ENCODE measurements at regions not wholly inside any gene's neighbourhood (a gene's known extent, or its start where the extent isn't known, plus 50 kb on each side); places are given as distances from the start of the nearest gene placed in this dataset.
A peak's percentile ranks its signal among the peaks of the same experiment; 100 is the strongest.
"Not testable (repeated sequence)": the region's sequence is repeated elsewhere in the genome, so short reads cannot be mapped to it uniquely, and the experiment has no call there.

DNA sequence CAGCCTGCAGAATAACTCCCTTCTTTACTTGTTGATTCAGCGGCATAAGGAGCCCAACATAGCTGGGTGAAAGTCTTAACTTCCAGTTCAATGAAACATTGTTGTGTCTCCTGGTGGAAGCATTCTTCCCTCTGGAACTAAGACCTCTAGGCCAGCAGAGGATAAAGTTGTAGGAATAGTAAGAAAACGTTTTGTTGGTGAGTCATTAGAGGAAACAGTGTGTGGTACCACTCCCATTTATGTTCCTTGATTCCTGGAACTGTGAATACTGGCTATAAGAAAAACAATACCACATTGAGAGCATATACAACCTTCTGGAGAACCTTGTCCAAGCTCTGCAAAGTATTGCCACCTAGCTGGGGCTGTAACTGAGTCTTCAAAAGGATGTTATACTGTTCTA, 737.4 kb upstream of the ZP4 start:
- no peak for DNase-seq

DNA sequence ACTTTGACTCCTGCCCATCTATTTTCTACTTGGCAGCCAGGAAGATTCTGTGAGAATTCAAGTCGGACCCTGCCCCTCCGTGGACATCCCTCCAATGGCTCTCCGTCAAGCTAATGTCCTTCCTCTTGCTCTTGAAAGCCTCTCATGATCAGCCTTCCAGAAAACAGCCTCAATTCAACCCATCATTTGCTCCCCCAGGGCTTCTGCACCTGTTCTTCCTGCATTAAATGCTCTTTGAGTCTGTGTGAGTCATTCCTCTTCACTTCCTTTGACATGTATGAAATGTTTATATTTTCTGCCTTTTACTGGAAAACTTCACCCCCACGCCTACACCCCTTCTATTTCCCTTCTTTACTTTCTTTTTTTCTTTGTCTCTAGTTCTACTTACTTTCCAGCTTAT, 734.1 kb upstream of the ZP4 start:
- DNase-seq: no peak

DNA sequence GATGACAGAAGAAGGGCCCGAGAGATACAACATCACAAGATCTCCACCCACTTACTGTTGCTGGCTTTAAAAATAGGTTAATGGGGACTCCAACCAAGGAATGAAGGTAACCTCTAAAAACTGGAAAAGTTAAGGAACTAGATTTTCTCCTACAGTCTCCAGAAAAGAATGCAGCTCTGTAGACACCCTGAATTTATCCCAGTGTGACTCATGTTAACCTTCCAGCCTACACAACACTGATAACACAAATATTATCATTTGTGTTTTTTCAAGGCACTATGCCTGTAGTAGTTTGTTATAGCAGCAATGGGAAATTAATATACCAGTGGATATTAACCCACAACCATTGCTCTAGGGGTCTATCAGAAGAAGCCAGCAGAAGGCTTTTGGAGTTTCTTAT, 730.7 kb upstream of the ZP4 start:
- no peak for DNase-seq

GRCh38 chr1:238619652-238620051, 728.9 kb upstream of the ZP4 start:
- no peak for DNase-seq

GRCh38 chr1:238611406-238611805, 720.7 kb upstream of the ZP4 start:
- DNase-seq: no peak

DNA sequence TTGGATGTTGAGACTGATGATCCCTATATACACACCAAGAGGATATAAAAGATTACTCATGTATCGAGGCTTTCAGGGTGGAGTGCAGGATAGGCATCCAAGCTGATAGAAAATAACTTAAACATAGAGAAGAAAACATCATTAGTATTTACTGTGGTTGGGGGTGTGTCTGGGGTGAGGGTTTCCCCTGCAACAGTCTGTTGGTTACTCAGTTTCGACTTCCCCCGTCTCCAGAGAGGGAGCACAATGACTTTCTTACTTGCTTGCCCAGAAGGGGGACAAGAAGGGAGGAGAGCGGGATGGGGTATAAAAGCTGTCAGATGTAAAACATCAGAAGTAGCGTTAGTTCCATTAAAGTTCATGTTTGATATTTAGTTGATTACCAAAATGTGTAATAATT, 717.4 kb upstream of the ZP4 start:
- no peak for DNase-seq

GRCh38 chr1:238606896-238607295, 716.2 kb upstream of the ZP4 start:
- DNase-seq: peak; percentile 2

GRCh38 chr1:238606457-238606856, 715.7 kb upstream of the ZP4 start:
- DNase-seq: no peak

DNA sequence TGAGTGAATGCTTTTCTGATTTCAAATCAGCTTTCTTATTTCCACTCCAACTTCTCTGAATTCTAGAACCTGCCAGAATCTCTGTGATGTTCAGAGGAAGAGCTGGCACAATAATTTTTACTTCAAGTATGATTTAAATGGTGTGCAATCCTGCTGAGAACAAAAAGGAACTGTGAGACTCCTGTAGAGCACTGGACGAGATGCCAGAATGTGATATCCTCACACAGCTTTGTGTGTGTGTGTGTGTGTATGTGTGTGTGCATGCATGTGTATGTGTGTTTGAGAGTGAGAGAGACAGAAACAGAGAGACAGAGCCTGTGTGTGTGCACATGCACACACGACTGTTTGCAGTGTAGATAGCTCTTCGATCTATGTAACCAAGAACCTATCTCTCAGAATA, 713.6 kb upstream of the ZP4 start:
- DNase-seq: no peak

DNA sequence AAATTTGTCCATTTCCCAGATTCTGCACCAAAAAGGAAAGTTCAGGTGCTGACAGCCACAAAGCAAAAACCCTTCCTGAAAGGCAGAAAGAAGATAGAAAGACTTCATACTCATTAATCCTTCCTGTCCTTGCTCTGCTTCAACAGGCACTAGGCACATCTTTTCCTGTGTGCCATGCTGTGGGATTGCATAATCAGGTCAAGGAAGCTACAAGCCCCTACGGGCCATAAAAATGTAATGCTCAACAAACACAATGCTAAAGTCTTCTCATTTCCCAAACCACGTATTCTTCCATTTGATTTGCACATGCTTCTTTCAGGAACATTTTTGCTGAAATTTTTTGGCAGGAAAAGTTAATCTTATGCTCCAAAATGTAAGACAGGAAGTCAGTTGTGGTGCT, 710.9 kb upstream of the ZP4 start:
- DNase-seq: not testable (repeated sequence)

DNA sequence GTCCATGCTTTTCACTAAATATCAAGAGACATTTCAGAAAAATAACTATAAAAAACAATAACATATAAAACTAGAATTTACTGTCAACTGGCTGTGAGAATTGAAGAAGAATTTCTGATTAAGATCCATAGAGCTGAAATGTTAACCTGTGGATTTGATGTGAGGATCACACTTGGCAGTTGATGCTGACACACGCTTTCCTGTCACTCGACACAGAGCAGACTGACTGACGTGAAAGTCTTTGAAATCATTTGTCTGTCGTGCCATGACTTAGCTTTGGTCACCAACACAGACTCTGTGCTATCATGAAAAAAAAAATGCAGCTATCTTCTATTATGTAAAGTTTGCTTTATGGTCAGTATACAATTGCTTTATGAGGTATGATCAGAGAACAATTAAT, 706.0 kb upstream of the ZP4 start:
- DNase-seq: no peak

DNA sequence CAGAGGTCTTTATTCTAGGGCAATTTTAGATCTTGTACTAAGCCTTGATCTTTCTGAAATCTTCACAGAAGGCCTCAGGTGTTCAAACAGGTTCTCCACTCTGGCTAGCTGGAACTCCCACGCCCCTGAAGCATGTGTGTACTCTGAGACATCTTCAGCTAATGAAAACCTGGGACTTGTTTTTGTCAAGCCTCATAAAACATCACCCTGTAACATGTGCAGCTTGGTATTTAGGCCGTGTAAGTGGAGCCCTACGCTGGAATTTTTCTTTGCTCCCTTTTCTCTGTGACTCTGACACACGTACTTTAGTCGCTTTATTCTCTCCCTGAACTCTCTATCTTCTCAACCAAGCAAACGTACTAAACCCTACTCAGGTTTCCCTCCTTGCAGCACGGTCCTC, 701.9 kb upstream of the ZP4 start:
- no peak for DNase-seq

DNA sequence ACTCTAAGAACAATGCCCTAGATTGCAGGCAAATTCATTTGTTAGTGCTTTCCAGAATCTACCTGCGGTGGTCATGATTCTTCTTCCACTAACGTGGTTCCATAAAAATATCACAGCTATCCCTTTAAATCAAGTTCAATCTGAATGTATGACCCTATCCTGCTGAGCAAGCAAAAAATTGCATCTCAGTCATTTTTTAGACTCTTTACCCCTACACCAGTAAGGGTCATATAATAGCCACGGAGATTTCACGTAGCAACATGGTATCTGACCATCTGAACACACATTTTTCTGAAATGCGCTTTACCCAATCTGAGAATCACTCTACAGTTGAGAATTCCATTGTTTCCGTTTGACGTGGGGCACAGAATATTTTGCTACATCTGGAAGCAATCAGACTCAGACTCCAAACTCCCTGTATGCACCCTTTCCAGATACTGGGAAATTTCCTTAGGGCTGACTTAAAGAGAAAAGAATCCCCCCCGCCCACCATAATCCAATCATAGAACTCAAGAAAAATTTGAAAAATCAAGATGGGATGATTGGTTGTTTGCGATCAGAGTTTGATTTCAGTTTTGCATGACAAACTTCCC, 699.2 kb upstream of the ZP4 start:
- no peak for DNase-seq

- no peak for DNase-seq
Observed at GRCh38 chr1:238582816-238583215, 692.1 kb upstream of the ZP4 start.

GRCh38 chr1:238581332-238581731, 690.6 kb upstream of the ZP4 start:
- DNase-seq: no peak

DNA sequence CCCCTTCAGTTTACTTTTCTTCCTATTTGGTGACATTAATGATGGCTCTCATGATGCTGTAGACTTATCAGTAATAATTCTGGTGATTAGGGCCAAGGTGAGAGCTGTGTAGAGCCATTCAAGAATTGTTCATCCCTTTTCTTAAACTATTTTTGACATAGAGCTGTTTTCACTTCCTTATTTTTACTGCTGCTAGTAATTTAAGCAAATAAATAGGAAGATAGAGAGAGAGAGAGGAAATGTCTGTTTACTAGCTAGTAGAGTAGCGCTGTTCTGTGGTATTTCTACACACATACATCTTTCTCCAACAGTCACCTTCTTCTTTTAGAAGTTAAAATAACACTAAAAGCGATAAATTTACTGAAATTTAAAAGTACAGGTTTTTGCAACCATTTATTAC, 678.0 kb upstream of the ZP4 start:
- DNase-seq: no peak

DNA sequence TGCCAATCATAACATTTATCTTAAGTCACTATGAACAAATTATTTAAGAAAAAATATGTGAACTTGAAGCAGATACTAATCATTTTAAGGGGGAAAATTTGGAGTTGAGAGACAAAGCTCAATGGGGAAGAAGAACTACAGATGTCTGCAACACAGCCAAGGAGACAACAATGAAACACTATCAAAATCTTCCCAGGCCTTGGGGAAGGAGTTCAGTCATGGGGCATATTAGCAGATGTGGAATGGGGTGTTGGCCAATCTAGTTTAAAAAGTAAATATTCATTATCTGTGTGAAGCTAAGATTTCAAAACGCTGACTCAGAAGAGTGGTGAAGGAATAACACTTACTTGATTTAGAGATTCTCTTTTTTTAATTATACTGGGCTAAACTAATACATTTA, 671.6 kb upstream of the ZP4 start:
- no peak for DNase-seq

DNA sequence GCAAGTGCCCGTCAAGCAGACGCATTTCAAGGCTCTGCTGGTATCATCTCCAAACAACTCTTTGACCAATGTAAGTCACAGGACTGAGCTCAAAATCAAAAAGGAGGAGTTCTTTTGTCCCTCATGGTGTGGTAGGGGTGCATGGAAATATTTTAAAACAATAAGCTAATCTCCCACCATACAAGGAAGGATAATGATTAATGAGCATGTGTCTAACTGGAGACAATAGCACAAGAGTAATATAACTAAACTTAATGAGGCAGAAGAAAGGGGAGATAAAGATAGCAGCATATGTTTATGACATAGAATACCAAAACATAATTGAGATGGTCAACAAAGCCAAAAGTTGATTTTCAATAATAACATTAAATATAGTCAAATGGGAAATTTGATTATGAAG, 668.0 kb upstream of the ZP4 start:
- no peak for DNase-seq

DNA sequence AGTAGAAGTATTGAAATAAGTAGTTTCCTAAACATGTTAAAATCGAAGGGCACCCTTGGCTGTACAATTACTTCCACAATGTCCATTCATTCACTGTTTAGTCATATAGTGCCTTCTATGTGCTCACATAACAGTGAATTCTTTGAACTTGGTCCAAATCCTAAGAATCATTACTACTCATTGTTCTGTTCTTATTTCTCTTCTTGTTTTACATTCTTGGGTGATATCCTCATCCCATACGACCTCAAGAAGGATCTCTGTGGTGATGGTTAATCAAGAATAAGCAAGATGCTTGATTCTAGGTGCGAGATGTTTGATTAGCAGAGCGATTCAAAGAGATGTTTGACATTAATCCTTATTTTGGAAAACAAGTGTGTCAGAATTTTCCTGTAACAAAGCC, 667.4 kb upstream of the ZP4 start:
- no peak for DNase-seq

DNA sequence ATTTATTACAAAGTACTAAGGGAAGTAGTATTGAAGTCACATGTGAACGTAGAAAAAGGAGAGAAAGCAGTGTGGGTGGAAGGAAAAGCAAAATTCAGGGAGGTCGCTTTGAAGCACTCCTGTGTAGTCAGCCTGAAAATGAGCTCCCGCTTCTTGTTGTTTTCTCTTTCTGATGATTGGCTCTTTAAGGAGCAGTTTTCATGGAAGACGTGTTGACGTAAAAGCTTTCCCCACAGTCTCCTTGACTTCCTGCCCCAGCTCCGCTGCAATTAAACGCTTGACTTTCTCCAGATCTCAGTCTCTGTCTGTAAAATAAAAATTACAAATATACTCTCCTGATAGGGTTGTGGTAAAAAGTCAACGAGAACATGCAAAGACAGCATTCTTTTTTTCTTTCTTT, 661.5 kb upstream of the ZP4 start:
- DNase-seq: no peak

- DNase-seq: no peak
Observed at GRCh38 chr1:238549137-238549536, 658.4 kb upstream of the ZP4 start.

- no peak for DNase-seq
Observed at GRCh38 chr1:238546118-238546517, 655.4 kb upstream of the ZP4 start.

DNA sequence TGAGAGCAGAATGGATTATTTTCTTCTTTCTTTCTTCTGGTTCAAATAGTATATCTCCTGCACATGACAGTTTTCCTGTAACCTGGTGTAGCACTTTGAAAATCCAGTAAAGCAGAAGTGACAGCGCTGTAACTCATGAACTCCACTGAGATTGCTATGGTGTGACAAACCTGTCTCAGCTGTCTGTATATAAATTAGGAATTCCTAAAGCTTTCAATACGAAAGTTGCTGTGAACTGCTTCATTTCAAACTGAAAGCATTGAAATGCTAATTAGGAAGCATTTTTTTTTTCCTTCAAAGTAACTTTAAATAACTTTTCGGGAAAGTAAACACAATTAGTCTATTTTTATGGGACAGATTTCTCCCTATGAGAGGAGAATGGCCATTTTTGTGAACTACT, 646.9 kb upstream of the ZP4 start:
- DNase-seq: no peak

GRCh38 chr1:238530209-238530851, 639.6 kb upstream of the ZP4 start:
- no peak for DNase-seq

DNA sequence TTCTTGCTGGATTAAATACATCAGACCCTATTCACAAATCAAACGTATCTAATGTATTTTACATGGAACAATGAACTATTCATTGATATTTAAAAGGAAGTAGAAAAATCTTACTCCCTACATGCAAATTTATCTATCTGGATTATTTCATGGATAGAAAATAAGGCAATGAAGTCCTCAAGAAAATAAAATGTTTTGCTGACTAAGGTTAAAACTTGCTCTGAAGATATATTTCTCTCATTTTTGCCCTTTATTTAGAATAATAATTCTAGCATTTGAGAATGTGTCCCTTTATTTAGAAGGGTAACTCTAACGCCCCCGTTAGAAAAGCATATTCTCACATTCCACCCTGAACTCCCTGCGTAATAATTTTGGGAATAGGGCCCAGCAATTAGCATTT, 627.0 kb upstream of the ZP4 start:
- DNase-seq: no peak

All from hematopoietic multipotent progenitor cell treated with erythropoietin and hydrocortisone succinate and interleukin-3 and kit ligand, for 8 days (in vitro differentiated cells).